IPS DF 6.9 (cell line): ENCODE measurements at regions not wholly inside any gene's neighbourhood (a gene's known extent, or its start where the extent isn't known, plus 50 kb on each side); places are given as distances from the start of the nearest gene placed in this dataset.

ENCODE experiments used
- DNase-seq: peaks from one replicate; pipeline ENCODE4 v3.0.0-alpha.2; 2013; ENCODE audit warnings: low read depth, low spot score
- H3K27ac ChIP-seq: one replicate; pipeline ENCODE4 v1.5.1; 2013; ENCODE audit warnings: low read length, control low read depth
- H3K27me3 ChIP-seq: 2 replicates; pipeline ENCODE4 v1.6.1; 2013; ENCODE audit warnings: mild to moderate bottlenecking, low read length; ENCODE audit not compliant: control insufficient read depth, insufficient read depth
- H3K36me3 ChIP-seq: 2 replicates; pipeline ENCODE4 v1.6.1; 2013; ENCODE audit warnings: low read length; ENCODE audit not compliant: control insufficient read depth, insufficient read depth
- H3K4me1 ChIP-seq: 2 replicates; pipeline ENCODE4 v1.6.1; 2013; ENCODE audit warnings: low read length; ENCODE audit not compliant: control insufficient read depth, insufficient read depth
- H3K4me3 ChIP-seq: 2 replicates; pipeline ENCODE4 v1.5.1; 2013; ENCODE audit warnings: mild to moderate bottlenecking, low read length
- H3K9me3 ChIP-seq: 2 replicates; pipeline ENCODE4 v1.6.1; 2013; ENCODE audit warnings: low read length, inconsistent platforms; ENCODE audit not compliant: control insufficient read depth, insufficient read depth
- WGBS: extraction: QIAGEN DNeasy Blood & Tissue Kit; methylation state at CpG from one replicate; pipeline ENCODE4 v1.1.7; 2013; ENCODE audit warnings: mixed read lengths, missing lambda C conversion rate; ENCODE audit not compliant: insufficient read length, insufficient coverage; 5-methylcytosine and 5-hydroxymethylcytosine counted together

DNA sequence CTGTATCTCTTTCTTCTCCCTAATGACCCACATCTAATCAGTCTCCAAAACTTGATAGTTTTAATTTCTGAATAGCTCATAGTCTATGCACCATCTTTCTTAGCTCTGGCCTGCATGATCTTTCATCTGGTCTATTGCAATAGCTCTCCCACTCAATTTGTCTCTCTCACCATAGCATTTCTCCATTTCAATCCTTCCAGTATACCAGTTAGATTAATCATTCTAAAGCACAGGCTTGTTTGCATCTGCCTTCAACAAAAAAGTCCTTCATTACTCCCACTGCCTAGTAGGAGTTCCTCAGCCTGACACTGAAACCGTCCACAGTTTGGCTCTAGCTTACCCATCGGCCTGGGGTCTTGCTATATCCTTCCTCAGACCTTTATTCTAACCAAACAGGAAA is 344.9 kb downstream of the ENC1 start:
- no peaks in the 10 kb centered on the region for H3K9me3 ChIP-seq
- DNase-seq = no peak
- H3K4me3 ChIP-seq = no peak overlapping the region
- no peak overlapping the region for H3K27ac ChIP-seq
- no CpG with 5 or more reads among the region's 2 CpGs for WGBS
- 0 out of 2 replicates have a peak, but pooled peaks cover under 1% of the 10 kb centered on the region for H3K4me1 ChIP-seq
- no peaks in the 10 kb centered on the region for H3K27me3 ChIP-seq
- H3K36me3 ChIP-seq = no peaks in the 10 kb centered on the region

DNA sequence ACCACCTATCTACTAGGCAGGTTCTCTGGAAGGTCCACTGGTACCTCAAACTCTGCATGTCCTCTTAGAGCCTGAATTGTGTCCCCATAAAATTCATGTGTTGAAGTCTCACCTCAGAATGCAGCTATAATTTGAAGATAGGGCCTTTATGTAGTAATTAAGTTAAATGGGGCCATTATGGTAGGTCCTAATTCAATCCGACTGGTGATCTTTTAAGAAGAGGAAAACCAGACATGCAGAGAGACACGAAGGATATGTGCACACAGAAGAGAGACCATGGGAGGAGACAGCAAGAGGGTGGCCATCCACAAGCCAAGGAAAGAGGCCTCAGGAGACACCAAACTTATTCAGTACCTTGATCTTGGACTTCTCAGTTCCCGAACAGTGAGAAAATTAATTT is 345.4 kb downstream of the ENC1 start:
- no peaks in the 10 kb centered on the region for H3K27me3 ChIP-seq
- WGBS = no CpG with 5 or more reads among the region's 3 CpGs
- no peak overlapping the region for H3K27ac ChIP-seq
- DNase-seq = no peak
- no peaks in the 10 kb centered on the region for H3K36me3 ChIP-seq
- H3K4me3 ChIP-seq = no peak overlapping the region
- no peaks in the 10 kb centered on the region for H3K9me3 ChIP-seq
- H3K4me1 ChIP-seq = peaks cover 2% of the 10 kb centered on the region; the same call in 1 of the 2 replicates

DNA sequence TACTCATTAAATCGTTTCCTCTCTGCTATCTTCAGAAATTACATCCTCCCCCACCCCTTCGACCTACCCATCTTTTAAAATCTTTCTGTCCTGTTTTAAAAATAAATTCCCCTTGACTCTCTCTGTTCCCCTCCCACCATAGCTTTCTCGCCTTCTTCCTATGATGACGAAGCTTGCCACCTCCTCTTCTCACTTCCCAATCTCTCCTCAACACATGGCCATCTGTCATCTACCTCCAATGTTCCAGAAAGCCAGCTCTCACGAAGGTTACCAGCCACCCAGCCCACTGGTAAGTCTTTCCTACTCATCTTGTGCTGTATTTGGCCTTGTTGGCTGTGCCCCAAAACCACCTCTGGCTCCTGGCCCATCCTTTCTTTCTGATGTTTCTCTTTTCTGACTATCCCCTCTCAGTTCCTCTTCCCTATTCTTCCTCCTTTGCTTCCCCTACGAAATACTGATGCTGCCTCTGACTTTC is 346.3 kb downstream of the ENC1 start:
- no peak overlapping the region for H3K27ac ChIP-seq
- DNase-seq = no peak
- H3K4me3 ChIP-seq = no peak overlapping the region
- no peaks in the 10 kb centered on the region for H3K36me3 ChIP-seq
- no peaks in the 10 kb centered on the region for H3K27me3 ChIP-seq
- H3K4me1 ChIP-seq = peaks cover 2% of the 10 kb centered on the region; the same call in 1 of the 2 replicates
- 100% methylated on average over 2 of the region's 6 CpGs for WGBS
- no peaks in the 10 kb centered on the region for H3K9me3 ChIP-seq

DNA sequence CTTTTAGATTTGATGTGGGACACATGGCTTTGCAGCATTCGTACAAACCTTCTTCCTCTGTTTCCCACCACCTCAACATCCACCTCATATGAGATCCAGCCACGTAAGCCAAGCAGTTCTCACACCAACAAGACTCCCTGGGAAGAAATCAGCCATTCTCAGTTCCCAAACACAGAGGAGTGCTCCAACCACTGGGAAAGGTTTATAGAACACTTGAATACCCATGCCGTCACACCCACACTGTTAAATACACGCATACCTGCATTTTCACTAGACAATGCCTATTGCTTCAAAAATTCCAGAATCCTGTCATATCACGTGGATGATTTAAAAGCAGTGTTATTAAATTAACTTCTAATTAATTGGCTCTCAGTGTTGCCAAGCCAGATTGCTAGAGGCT is 347.3 kb downstream of the ENC1 start:
- Histone ChIP-seq H3K4me3 (no peak overlapping the region), H3K9me3 (no peaks in the 10 kb centered on the region), H3K36me3 (no peaks in the 10 kb centered on the region), H3K4me1 (peaks cover 2% of the 10 kb centered on the region; the same call in 1 of the 2 replicates), H3K27ac (no peak overlapping the region), H3K27me3 (no peaks in the 10 kb centered on the region)
- DNase-seq = no peak
- WGBS = no CpG with 5 or more reads among the region's 5 CpGs

DNA sequence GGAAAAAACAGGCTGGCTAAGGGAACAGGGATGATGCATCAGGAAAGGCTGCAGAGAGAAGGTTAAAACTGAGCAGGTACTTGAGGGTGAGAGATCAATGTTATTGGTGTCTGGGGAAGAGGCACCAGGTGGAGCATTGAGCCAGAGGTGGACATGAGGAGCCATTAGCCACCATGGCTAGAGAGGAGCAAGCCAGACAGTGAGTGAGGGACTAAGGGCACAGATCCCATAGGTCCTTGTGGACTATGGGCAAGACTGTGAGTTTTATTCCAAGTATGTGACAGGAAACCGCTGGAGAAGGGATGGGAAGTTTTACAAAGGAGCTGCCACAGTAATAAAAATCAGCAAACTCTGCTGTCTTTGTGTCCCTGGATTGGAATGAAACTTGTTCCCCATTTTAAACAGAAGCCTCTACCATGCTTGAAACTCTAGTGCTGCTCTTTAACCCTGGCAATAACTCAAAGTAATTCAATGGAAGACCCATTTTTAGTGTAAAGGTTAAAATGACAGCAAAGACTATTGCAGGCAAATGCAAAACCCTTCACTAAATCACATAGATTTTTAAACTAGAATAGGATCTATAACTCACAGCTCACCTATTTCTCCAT is 349.8 kb downstream of the ENC1 start:
- H3K27me3 ChIP-seq = no peaks in the 10 kb centered on the region
- H3K9me3 ChIP-seq = no peaks in the 10 kb centered on the region
- H3K27ac ChIP-seq = no peak overlapping the region
- H3K36me3 ChIP-seq = no peaks in the 10 kb centered on the region
- DNase-seq = no peak
- no CpG with 5 or more reads among the region's 1 CpG for WGBS
- H3K4me3 ChIP-seq = no peak overlapping the region
- H3K4me1 ChIP-seq = peaks cover 2% of the 10 kb centered on the region

DNA sequence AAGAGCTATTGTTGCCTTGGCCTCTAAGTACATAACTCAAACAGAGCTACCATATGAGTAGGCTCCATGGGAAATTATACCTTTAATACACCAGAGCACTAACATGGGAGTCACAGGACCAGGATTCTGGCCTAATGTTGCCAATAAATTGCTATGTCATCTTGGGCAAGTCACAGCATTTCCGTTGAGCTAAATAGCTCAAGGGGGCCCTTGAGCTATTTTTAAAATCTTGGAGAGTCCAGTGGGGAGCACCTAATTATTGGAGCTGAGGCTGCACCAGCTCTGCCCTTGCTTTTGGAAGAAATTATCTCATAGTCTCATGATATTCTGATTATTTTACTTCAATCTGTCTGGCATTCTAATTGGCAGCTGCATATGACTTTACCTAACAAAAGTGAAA is 350.8 kb downstream of the ENC1 start:
- no peak overlapping the region for H3K27ac ChIP-seq
- no peaks in the 10 kb centered on the region for H3K36me3 ChIP-seq
- H3K9me3 ChIP-seq = no peaks in the 10 kb centered on the region
- no peak overlapping the region for H3K4me3 ChIP-seq
- DNase-seq = no peak
- H3K27me3 ChIP-seq = no peaks in the 10 kb centered on the region
- WGBS = no CpG with 5 or more reads among the region's 1 CpG
- H3K4me1 ChIP-seq = peaks cover 2% of the 10 kb centered on the region

DNA sequence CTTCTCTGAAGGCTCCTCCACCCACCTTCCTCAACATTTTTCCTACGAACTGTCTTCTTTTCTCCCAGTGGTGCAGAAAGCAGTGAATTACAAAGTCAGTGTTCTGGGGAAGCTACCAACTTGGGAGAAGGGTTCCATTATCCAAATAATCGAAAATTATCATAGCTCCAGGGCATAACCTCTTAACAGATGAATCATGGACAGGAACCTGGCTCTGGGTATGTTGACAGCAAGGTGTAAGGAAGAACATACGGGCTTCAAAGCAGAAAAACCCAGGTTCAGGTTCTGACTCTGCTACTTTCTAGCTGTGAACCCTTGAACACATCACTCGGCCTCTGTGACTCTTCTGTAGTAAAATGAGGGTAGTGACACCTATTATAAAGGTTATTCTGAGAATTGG is 351.3 kb downstream of the ENC1 start:
- Histone ChIP-seq H3K27me3 (no peaks in the 10 kb centered on the region), H3K9me3 (no peaks in the 10 kb centered on the region), H3K4me3 (no peak overlapping the region), H3K27ac (no peak overlapping the region), H3K4me1 (peaks cover 2% of the 10 kb centered on the region), H3K36me3 (no peaks in the 10 kb centered on the region)
- WGBS = no CpG with 5 or more reads among the region's 4 CpGs
- no peak for DNase-seq

DNA sequence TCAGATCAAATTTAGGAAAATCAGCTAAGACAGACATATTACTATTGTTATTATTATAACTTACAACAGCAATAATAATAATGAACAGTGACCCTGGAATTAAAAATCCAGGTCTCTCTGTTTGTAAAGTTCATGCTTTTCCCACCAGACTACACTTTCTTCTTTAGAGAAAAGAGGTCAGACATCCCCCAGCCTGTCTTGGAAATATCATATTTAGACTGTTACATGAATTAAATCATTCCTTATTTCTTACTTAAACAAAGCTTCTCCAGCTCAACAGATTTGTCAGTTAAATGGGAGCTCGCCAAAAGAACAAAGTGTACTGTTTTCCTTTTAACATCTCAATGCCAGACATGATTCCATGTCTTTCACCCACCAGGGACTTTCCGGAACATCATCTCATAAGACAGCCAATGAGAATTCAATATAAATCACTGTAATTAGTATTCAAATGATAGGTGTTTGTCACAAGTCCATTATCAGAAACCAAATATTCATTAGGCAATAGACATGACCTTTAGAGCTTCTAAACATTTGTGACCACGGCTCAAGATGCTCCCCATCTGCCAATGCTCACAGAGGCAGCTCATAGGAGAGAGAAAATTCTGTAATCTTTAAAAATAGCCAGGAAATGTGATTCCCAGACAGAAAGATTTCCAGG is 351.9 kb downstream of the ENC1 start:
- DNase-seq = no peak
- H3K27me3 ChIP-seq = no peaks in the 10 kb centered on the region
- H3K36me3 ChIP-seq = no peaks in the 10 kb centered on the region
- H3K4me3 ChIP-seq = no peak overlapping the region
- H3K27ac ChIP-seq = no peak overlapping the region
- no peaks in the 10 kb centered on the region for H3K9me3 ChIP-seq
- WGBS = no CpG with 5 or more reads among the region's 3 CpGs
- peaks cover 2% of the 10 kb centered on the region for H3K4me1 ChIP-seq

DNA sequence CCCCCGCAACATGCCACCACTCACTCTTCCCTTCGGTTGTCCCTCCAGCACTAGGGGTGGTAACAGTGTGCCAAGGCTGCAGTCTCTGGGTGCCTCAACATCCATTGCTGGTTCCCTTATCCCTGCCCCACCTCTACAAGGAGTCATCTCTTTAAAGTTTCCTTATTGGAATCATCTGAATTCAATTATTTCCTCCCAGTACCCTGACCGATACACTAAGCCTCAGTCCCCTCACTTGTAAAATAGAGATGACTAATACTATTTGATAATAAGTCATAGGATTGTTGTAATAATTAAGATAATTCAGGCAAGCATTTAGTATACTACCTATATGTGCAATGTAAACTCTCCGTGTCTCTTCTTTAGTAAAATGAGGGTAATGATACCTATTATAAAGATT is 352.5 kb downstream of the ENC1 start:
- H3K4me1 ChIP-seq = peaks cover 3% of the 10 kb centered on the region
- H3K4me3 ChIP-seq = no peak overlapping the region
- H3K9me3 ChIP-seq = no peaks in the 10 kb centered on the region
- no CpG with 5 or more reads among the region's 4 CpGs for WGBS
- no peaks in the 10 kb centered on the region for H3K27me3 ChIP-seq
- DNase-seq = no peak
- no peak overlapping the region for H3K27ac ChIP-seq
- no peaks in the 10 kb centered on the region for H3K36me3 ChIP-seq

DNA sequence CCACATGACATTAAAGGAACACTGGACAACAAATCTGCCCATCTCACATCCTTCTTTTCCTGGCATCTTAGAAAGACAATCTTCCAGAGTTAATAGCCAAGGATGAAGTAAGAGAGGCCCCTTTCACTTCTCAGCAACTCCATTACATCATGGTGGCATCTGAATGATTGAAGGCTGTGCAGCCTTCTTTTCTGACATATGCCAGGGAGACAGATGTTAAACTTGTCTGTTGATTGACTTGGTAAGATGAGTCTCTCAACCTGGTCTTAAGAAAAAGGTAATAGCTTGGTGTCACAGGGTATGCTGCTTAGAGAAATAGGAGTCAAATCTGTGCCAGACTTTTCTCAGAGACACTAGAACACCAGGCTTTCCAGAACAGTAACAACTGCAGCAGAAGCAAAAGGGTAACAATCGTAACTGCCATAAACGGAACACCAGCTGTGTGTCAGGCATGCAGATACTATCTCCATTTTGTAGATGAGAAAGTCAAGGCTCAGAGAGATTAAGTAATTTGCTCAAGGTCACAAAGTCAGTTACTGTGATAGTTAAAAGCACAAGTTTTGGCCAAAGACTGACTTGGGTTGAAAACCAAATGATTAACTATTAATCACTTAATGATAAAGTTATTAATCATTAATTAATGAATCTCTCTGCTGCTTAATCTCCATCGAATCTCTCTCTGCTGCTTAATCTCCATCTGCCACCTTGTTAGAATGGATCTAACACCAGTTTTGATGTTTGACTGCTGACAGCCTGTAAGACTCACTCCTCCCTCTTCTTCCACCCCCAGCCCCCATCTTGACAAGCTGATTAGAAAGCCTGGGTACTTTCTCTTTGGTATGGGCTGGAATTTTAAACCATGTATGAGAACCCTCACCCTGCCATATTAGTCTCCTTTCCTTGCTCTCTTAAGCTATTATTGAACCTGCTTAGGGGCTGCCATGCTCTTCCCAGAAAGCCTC is 353.5 kb downstream of the ENC1 start:
- no peak overlapping the region for H3K27ac ChIP-seq
- H3K9me3 ChIP-seq = no peaks in the 10 kb centered on the region
- DNase-seq = no peak
- no peaks in the 10 kb centered on the region for H3K27me3 ChIP-seq
- no peak overlapping the region for H3K4me3 ChIP-seq
- no CpG with 5 or more reads among the region's 3 CpGs for WGBS
- no peaks in the 10 kb centered on the region for H3K36me3 ChIP-seq
- peaks cover 5% of the 10 kb centered on the region for H3K4me1 ChIP-seq
